GM12875 (cell line): ENCODE measurements at regions not wholly inside any gene's neighbourhood (a gene's known extent, or its start where the extent isn't known, plus 50 kb on each side); places are given as distances from the start of the nearest gene placed in this dataset.

ENCODE experiments used
- H3K4me3 ChIP-seq: one replicate; pipeline ENCODE4 v1.5.1; 2011; ENCODE audit warnings: low read depth, low read length, control low read depth
- CTCF ChIP-seq: IDR thresholded peaks from 2 replicates; pipeline ENCODE4 v1.5.1; 2011; ENCODE audit warnings: low read depth, mild to moderate bottlenecking, control low read depth, inconsistent platforms, low read length, moderate library complexity, borderline replicate concordance; ENCODE audit not compliant: insufficient read depth

- no peak for TF ChIP-seq CTCF
- H3K4me3 ChIP-seq: no peak overlapping the region
Observed at GRCh38 chr13:67776151-67776550, 546.0 kb upstream of the PCDH9 start.

- TF ChIP-seq CTCF: no peak
- H3K4me3 ChIP-seq: no peak overlapping the region
Observed at GRCh38 chr13:67775359-67775758, 545.2 kb upstream of the PCDH9 start.

- TF ChIP-seq CTCF: no peak
Observed at GRCh38 chr13:67772807-67773453, 542.8 kb upstream of the PCDH9 start.

GRCh38 chr13:67771106-67771505 lies 541.0 kb upstream of the PCDH9 start:
- TF ChIP-seq CTCF: no peak
- no peak overlapping the region for H3K4me3 ChIP-seq

More at GRCh38 chr13:67772807-67773453, 542.8 kb upstream of the PCDH9 start:
- no peak overlapping the region for H3K4me3 ChIP-seq

GRCh38 chr13:67769987-67770341 lies 539.8 kb upstream of the PCDH9 start:
- no peak overlapping the region for H3K4me3 ChIP-seq

GRCh38 chr13:67769063-67769986 lies 539.2 kb upstream of the PCDH9 start:
- no peak overlapping the region for H3K4me3 ChIP-seq
- no peak for TF ChIP-seq CTCF

More at GRCh38 chr13:67769987-67770341, 539.8 kb upstream of the PCDH9 start:
- no peak for TF ChIP-seq CTCF
